ENCODE measurements at regions not wholly inside any gene's neighbourhood (a gene's known extent, or its start where the extent isn't known, plus 50 kb on each side); places are given as distances from the start of the nearest gene placed in this dataset.

DNA sequence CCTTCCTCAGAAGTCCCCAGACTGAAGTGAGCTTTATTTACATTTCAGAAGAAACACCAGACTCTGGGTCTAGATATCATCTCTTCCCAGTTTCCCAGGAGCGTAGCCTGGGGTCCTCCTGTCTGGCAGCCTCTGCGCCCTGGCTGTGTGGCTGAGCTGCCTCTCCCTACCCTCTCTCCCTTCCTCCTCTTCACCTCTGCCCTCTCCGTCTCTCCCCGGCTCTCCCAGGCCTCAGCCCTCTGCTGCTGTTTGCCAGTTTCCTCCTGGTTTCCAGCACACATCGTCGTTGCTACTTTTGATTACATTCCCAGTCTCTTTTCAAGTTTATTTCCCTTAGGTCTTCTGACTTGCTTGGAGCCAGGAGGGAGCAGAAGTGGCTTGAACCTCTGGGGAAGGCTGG, 91.1 kb upstream of the DISP3 start:
- TF ChIP-seq, protein P1, sequence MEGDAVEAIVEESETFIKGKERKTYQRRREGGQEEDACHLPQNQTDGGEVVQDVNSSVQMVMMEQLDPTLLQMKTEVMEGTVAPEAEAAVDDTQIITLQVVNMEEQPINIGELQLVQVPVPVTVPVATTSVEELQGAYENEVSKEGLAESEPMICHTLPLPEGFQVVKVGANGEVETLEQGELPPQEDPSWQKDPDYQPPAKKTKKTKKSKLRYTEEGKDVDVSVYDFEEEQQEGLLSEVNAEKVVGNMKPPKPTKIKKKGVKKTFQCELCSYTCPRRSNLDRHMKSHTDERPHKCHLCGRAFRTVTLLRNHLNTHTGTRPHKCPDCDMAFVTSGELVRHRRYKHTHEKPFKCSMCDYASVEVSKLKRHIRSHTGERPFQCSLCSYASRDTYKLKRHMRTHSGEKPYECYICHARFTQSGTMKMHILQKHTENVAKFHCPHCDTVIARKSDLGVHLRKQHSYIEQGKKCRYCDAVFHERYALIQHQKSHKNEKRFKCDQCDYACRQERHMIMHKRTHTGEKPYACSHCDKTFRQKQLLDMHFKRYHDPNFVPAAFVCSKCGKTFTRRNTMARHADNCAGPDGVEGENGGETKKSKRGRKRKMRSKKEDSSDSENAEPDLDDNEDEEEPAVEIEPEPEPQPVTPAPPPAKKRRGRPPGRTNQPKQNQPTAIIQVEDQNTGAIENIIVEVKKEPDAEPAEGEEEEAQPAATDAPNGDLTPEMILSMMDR (IDR thresholded peaks at IDR 0.05), result no peak
- TF ChIP-seq POLR2A (IDR thresholded peaks at IDR 0.05), result no peak
